Subcutaneous abdominal adipose tissue (tissue), 5 donors: ENCODE measurements at regions not wholly inside any gene's neighbourhood (a gene's known extent, or its start where the extent isn't known, plus 50 kb on each side); places are given as distances from the start of the nearest gene placed in this dataset.

ENCODE experiments used
- H3K27ac ChIP-seq: one replicate; pipeline ENCODE4 v1.7.0; 2013; ENCODE audit warnings: low read depth, mild to moderate bottlenecking, inconsistent platforms, low read length, moderate library complexity
- H3K27me3 ChIP-seq, 5 donors: one replicate each; pipeline ENCODE4 v1.7.0; 2013; ENCODE audit warnings: low read length in 5 of 5, inconsistent platforms in 1 of 5; ENCODE audit not compliant: control insufficient read depth in 5 of 5, insufficient read depth in 4 of 5
- H3K36me3 ChIP-seq, 5 donors: one replicate each; pipeline ENCODE4 v1.7.0; 2013; ENCODE audit warnings: low read length in 5 of 5; ENCODE audit not compliant: control insufficient read depth in 5 of 5, insufficient read depth in 5 of 5
- H3K4me1 ChIP-seq, 5 donors: one replicate each; pipeline ENCODE4 v1.7.0; 2013; ENCODE audit warnings: low read length in 5 of 5, mild to moderate bottlenecking in 3 of 5, moderate library complexity in 1 of 5; ENCODE audit not compliant: control insufficient read depth in 5 of 5, insufficient read depth in 5 of 5
- H3K4me3 ChIP-seq, 5 donors: one replicate each; pipeline ENCODE4 v1.7.0; 2013; ENCODE audit warnings: low read length in 5 of 5, low read depth in 1 of 5
- H3K9ac ChIP-seq, 5 donors: one replicate each; pipeline ENCODE4 v1.7.0; 2013; ENCODE audit warnings: low read length in 5 of 5, mild to moderate bottlenecking in 4 of 5, moderate library complexity in 3 of 5
- H3K9me3 ChIP-seq, 5 donors: one replicate each; pipeline ENCODE4 v1.7.0; 2013; ENCODE audit warnings: low read length in 5 of 5; ENCODE audit not compliant: control insufficient read depth in 5 of 5
- donor health status: healthy.
- donor health status: healthy.
- donor health status: healthy.
- donor health status: healthy.
- donor health status: healthy.

DNA sequence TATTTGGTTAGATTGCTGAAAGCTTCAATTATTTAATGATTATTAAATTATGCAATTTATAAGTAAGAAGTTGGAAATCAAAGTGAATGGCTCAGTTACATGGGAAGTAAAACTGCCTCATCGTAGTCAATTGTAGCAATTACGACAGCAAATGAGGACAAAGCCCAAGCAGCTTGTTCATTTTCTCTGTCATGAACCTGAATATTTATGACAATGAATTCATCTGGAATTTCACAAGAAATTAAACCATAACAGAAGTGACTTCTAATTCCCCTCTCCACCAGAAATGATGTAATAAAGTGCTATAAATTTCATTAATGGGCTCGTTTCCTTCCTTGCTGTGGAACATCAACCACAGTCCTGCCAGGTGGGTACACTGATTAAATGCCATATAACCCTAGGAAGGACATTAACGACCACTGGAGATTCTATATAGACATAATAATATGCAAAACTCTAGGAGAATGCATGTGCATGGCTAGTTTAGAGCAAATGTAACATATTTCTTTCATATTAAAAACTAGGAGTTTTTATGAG is 273.8 kb upstream of the DCBLD2 start:
- Histone ChIP-seq H3K4me3 (no peak overlapping the region), H3K27ac (no peak overlapping the region), H3K9me3 (no peaks in the 10 kb centered on the region), H3K36me3 (no peaks in the 10 kb centered on the region), H3K4me1 (no peaks in the 10 kb centered on the region), H3K27me3 (no peaks in the 10 kb centered on the region), H3K9ac (no peak overlapping the region)

DNA sequence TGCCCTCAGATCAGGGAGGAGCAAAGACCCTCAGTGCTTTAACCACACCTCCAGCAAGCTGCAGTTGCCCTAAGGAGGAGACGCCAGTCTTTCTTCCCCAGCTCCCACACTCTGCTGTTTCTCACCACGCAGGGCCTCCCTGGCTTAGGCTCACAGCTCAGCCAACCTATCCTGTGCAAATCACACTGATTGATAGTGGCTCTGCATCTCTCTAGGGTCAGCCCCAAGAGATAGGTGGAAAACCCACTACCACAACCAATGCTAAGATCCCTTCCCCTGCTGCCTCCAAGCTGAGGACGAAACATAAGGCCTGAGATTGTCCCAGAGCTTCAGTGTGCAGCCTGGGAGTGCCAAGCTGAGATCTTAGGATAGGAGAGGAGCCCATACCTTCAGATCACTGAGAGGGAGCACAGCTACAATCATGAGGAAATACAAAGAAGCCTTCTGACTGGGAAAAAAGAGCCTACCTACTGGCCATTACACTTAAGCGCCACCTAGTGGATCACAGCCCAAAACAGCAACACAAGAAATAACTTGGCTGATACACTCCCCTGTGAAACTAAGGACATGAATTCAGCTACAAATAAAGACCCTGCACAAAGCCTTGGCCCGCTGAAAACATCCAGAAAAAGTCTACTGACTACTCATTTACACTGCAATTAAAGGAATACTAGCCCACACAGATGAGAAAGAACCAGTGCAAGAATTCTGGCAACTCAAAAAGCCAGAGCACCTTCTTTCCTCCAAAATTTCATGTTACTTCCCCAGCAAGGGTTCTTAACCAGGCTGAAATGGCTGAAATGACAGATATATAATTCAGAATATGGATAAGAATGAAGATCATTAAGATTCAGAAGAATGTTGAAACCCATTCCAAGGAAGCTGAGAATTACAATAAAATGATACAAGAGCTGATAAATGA is 271.5 kb upstream of the DCBLD2 start:
- Histone ChIP-seq H3K27me3 (no peaks in the 10 kb centered on the region), H3K4me3 (no peak overlapping the region), H3K9ac (no peak overlapping the region), H3K4me1 (no peaks in the 10 kb centered on the region), H3K36me3 (no peaks in the 10 kb centered on the region), H3K27ac (no peak overlapping the region), H3K9me3 (no peaks in the 10 kb centered on the region)

DNA sequence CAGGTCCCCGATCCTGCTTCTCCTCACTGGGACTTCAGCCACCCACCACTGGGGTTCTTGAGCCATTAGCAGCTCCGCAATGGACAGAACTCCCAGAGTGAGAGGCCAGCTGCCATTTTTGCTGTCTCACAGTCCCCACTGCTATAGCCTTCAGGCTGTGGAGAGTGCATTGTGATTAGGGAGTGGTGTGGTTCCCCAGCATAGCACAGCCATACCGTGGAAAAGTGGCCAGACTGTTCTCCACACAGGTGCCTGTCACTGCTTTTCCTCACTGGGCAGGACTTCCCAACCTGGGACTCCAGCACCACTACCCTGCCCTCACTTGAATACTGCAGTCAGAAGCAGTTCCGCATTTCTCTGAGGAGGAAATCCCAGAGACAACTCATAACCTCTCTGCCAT is 270.3 kb upstream of the DCBLD2 start:
- no peak overlapping the region for H3K4me3 ChIP-seq
- no peak overlapping the region for H3K9ac ChIP-seq
- H3K27ac ChIP-seq, result no peak overlapping the region
- no peaks in the 10 kb centered on the region for H3K27me3 ChIP-seq
- H3K4me1 ChIP-seq, result no peaks in the 10 kb centered on the region
- no peaks in the 10 kb centered on the region for H3K36me3 ChIP-seq
- no peaks in the 10 kb centered on the region for H3K9me3 ChIP-seq

DNA sequence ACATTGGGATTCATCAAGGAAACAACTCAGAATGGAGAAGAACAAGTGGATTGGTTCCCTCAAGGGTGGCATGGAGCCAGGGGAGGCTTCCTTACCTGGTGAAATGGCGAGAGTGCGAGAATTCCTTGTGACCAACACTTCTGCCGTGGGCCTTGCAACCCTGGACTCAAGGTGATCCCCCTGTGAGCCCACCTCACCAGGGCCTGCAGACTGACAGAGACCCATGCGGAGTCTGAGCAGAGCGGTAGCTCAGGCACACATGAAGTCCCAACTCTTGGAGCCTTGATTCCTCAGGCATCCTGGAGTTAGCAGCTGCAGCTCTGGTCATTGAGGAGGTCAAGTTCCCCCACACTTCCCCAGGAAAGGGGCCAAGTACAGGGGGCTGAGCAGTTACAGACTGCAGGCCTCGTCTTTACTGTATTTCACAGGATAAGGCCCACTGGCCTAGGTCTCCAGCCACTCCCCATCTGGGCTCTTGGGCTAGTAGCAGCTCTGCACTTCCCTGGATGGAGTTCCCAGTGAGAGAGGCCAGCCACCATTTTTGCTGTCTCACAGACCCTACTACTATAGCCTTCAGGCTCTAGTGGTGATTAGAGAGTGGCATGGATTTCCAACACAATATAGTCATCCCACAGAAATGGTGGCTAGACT is 269.5 kb upstream of the DCBLD2 start:
- H3K36me3 ChIP-seq, result no peaks in the 10 kb centered on the region
- no peaks in the 10 kb centered on the region for H3K4me1 ChIP-seq
- H3K9me3 ChIP-seq, result no peaks in the 10 kb centered on the region
- no peak overlapping the region for H3K27ac ChIP-seq
- H3K4me3 ChIP-seq, result no peak overlapping the region
- H3K27me3 ChIP-seq, result no peaks in the 10 kb centered on the region
- H3K9ac ChIP-seq, result no peak overlapping the region

DNA sequence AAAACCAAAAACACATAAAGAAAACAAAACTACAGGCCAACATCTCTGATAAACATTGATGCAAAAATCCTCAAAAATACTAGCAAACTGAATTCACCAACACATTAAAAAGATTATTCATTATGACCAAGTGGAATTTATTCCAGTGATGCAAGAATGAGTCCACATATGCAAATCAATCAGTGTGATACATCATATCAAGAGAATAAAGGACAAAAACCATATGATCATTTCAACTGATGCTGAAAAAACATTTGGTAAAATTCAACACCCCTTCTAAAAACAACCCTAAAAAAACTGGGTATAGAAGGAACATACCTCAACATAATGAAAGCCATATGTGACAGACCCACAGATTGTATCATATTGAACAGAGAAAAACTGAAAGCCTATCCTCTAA is 265.6 kb upstream of the DCBLD2 start:
- Histone ChIP-seq H3K36me3 (no peaks in the 10 kb centered on the region), H3K9me3 (no peaks in the 10 kb centered on the region), H3K27me3 (no peaks in the 10 kb centered on the region), H3K4me3 (no peak overlapping the region), H3K4me1 (no peaks in the 10 kb centered on the region), H3K27ac (no peak overlapping the region), H3K9ac (no peak overlapping the region)

DNA sequence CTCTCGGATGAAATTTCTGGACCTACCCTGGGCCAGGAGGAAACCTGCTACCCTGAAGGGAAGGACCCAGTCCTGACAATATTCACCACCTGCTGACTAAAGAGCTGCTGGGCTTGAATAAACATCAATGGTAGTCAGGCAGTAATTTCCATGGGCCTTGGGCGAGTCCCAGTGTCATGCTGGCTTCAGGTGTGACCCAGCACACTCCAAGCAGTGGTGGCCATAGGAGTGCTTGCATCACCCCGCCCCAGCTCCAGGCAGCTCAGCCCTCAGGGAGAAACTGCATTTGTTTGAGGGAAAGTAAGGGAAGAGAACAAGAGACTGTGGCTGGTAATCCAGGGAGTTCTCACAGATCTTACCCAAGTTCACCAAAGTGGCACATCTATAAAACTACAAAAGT is 261.8 kb upstream of the DCBLD2 start:
- Histone ChIP-seq H3K27me3 (no peaks in the 10 kb centered on the region), H3K9ac (no peak overlapping the region), H3K9me3 (peaks cover 5 to 14% (median 11%) of the 10 kb centered on the region in 5 donors), H3K4me1 (no peaks in the 10 kb centered on the region), H3K36me3 (no peaks in the 10 kb centered on the region), H3K4me3 (no peak overlapping the region), H3K27ac (no peak overlapping the region)

DNA sequence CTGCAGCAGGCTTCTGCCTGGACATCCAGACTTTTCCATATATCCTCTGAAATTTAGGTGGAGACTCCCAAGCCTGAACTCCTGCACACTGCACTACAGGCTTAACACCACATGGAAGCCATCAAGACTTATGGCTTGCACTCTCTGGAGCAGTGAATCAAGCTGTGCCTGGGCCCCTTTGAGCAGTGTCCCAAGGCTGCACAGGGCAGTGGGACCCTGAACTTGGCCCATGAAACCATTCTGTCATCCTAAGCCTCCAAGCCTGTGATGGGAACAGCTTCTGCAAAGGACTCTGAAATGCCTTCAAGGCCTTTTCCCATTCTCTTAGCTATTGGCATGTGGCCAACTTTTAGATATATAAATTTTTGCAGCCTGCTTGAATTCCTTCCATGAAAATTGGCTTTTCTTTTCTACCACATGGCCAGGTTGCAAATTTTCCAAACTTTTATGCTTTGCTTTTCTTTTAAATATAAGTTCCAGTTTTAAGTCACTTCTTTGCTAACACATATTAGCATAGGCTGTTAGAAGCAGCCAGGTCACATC is 257.8 kb upstream of the DCBLD2 start:
- no peak overlapping the region for H3K9ac ChIP-seq
- no peaks in the 10 kb centered on the region for H3K4me1 ChIP-seq
- no peaks in the 10 kb centered on the region for H3K27me3 ChIP-seq
- no peaks in the 10 kb centered on the region for H3K36me3 ChIP-seq
- peaks cover 5 to 25% (median 16%) of the 10 kb centered on the region in 5 donors for H3K9me3 ChIP-seq
- H3K27ac ChIP-seq, result no peak overlapping the region
- H3K4me3 ChIP-seq, result peak overlapping the region in 1 of 5 donors; percentile 48

DNA sequence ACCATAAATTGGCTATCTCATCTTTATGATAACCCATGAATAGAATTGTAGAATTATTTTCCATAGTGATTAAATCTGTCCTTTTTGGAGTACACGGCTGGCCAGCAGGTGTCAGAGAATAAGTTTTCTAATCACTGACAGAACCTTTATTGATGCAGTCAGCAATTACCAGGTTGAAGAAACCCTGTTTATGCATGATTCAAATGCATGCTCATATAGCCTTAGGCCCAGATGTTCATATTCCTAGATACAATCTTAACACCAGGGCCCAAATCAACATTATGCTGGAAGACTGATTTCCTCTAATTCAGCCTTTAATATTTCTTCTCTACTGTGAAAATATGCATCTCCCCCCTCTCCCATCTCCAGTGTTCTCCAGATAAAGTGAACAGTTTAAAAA is 243.5 kb upstream of the DCBLD2 start:
- Histone ChIP-seq H3K9ac (no peak overlapping the region), H3K36me3 (no peaks in the 10 kb centered on the region), H3K27ac (no peak overlapping the region), H3K4me3 (no peak overlapping the region), H3K4me1 (no peaks in the 10 kb centered on the region), H3K27me3 (no peaks in the 10 kb centered on the region), H3K9me3 (peaks cover 0 to 3% (median 0%) of the 10 kb centered on the region in 5 donors)

DNA sequence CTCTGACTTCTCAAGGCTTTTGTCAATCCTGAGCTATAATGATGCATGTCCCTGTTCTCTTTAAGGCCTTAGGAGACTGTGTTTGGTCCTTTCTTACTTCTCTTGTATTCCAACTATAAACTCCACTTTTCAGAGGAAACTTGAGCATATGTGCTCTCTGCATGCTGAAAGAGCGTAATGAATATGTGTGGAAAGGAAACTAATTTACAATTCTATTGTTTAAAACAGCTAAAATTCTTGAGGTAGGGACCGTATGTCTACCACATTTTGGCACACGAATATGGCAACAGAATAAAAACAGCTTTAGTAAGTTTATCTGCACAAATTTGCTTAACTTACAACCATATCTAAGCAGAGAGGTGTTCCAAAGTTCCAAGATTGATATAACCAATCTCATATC is 242.0 kb upstream of the DCBLD2 start:
- Histone ChIP-seq H3K36me3 (no peaks in the 10 kb centered on the region), H3K4me3 (no peak overlapping the region), H3K9ac (no peak overlapping the region), H3K27me3 (no peaks in the 10 kb centered on the region), H3K9me3 (peaks cover 0 to 3% (median 0%) of the 10 kb centered on the region in 5 donors), H3K27ac (no peak overlapping the region), H3K4me1 (no peaks in the 10 kb centered on the region)

DNA sequence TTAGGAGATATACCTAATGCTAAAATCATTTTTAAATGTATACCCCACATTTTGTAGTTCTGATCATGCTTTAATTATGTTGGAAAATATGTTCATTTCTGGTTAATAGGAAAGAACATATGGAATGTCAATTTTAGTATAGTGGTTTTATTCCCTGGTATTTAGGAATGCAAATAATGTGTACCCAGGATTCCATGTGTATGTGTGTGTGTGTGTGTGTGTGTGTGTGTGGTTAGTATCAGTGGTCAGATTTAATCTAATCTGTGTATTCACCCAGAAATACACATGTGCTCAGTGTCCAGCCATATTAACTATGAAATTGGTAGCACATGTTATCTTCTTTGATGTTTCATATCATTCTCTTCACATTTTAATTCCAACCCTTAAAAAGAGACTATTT is 233.5 kb upstream of the DCBLD2 start:
- H3K4me1 ChIP-seq, result no peaks in the 10 kb centered on the region
- H3K36me3 ChIP-seq, result no peaks in the 10 kb centered on the region
- no peak overlapping the region for H3K9ac ChIP-seq
- H3K27me3 ChIP-seq, result no peaks in the 10 kb centered on the region
- no peaks in the 10 kb centered on the region for H3K9me3 ChIP-seq
- H3K27ac ChIP-seq, result no peak overlapping the region
- no peak overlapping the region for H3K4me3 ChIP-seq
